T-helper 1 cell treated with Interleukin-12 subunit alpha and Interleukin-12 subunit beta and Interleukin-4 antibody, amounts not matched to agents 30 μg/mL and 1 μg/mL, for 36 hours (primary cell): ENCODE measurements at regions not wholly inside any gene's neighbourhood (a gene's known extent, or its start where the extent isn't known, plus 50 kb on each side); places are given as distances from the start of the nearest gene placed in this dataset.

Source experiments
- H3K27ac Mint-ChIP-seq: one replicate; pipeline ENCODE4 v1.8.0; 2021; ENCODE audit warnings: mild to moderate bottlenecking, mixed read lengths
- H3K27me3 Mint-ChIP-seq: one replicate; pipeline ENCODE4 v1.8.0; 2021; ENCODE audit warnings: low read depth, mixed read lengths
- H3K36me3 Mint-ChIP-seq: one replicate; pipeline ENCODE4 v1.8.0; 2021; ENCODE audit warnings: low read depth, mixed read lengths
- H3K4me1 Mint-ChIP-seq: one replicate; pipeline ENCODE4 v1.8.0; 2021; ENCODE audit warnings: low read depth, mixed read lengths
- H3K4me3 Mint-ChIP-seq: one replicate; pipeline ENCODE4 v1.8.0; 2021; ENCODE audit warnings: mild to moderate bottlenecking, moderate library complexity, mixed read lengths
- H3K9me3 Mint-ChIP-seq: one replicate; pipeline ENCODE4 v1.8.0; 2021; ENCODE audit warnings: mixed read lengths

DNA sequence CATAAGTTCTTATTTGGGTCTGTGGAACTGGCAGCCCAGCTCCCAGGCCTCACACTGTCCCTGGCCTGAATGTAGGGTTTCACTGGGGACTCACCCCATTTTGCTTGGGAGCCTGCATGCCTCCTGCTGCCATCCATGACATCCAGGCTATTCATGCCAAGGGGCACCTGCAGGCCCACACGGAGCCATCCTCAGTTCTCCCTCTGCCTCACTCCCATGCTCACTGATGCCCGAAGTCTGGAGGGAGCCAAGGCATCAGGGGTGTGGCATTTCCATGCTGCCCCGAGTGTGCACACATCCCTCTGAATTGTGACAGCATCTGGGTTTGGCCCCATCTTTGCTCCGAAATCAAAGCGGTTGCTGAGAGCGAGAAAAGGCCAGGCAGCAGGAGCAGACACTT lies 67.4 kb upstream of the ZNF804A start:
- H3K27ac Mint-ChIP-seq = no peak overlapping the region
- no peak overlapping the region for H3K4me3 Mint-ChIP-seq
- H3K4me1 Mint-ChIP-seq = no peaks in the 10 kb centered on the region
- H3K9me3 Mint-ChIP-seq = peaks cover 16% of the 10 kb centered on the region
- H3K36me3 Mint-ChIP-seq = no peaks in the 10 kb centered on the region
- H3K27me3 Mint-ChIP-seq = no peaks in the 10 kb centered on the region

DNA sequence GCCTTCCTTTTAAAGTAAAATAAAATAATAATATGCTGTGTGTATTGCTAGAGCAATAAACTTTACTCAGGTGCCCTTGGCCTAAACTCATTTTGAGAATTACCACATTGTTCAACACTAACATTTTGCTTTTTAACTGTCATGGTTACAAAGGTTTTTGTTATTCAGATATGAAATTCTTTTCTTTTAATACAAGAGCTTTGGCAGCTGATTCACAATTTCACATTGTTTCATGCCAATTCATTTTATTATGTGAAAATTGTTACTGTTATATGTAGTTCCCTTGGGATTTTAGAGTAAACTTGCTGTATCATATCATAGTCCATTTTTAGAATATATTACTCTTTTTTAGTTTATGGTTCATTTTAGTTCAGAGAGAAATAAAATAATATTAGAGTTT lies 65.8 kb upstream of the ZNF804A start:
- no peak overlapping the region for H3K27ac Mint-ChIP-seq
- H3K9me3 Mint-ChIP-seq = peaks cover 8% of the 10 kb centered on the region
- H3K36me3 Mint-ChIP-seq = no peaks in the 10 kb centered on the region

DNA sequence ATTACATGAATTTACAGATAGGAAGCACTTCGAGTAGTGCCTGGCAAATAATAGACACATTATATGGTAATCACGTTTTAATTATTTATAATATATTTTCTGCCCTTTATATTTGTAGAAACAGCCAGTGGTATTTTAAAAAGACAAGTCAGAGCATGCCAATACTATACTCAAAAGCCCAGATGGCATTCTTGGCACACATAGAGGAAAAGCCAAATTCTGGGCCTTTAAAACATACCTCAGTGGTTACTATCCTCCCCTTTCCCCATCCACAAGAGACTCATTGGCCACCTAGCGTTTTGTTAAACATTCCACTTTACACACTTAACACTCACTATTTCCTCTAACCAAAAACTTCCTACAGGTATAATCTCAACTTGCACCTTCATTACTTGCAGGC lies 63.3 kb upstream of the ZNF804A start:
- Mint-ChIP-seq H3K27me3 (no peaks in the 10 kb centered on the region), H3K4me3 (no peak overlapping the region), H3K9me3 (no peaks in the 10 kb centered on the region), H3K36me3 (no peaks in the 10 kb centered on the region), H3K27ac (no peak overlapping the region), H3K4me1 (no peaks in the 10 kb centered on the region)

More for the DNA sequence above, 65.8 kb upstream of the ZNF804A start:
- H3K4me3 Mint-ChIP-seq = no peak overlapping the region
- no peaks in the 10 kb centered on the region for H3K27me3 Mint-ChIP-seq
- H3K4me1 Mint-ChIP-seq = no peaks in the 10 kb centered on the region

DNA sequence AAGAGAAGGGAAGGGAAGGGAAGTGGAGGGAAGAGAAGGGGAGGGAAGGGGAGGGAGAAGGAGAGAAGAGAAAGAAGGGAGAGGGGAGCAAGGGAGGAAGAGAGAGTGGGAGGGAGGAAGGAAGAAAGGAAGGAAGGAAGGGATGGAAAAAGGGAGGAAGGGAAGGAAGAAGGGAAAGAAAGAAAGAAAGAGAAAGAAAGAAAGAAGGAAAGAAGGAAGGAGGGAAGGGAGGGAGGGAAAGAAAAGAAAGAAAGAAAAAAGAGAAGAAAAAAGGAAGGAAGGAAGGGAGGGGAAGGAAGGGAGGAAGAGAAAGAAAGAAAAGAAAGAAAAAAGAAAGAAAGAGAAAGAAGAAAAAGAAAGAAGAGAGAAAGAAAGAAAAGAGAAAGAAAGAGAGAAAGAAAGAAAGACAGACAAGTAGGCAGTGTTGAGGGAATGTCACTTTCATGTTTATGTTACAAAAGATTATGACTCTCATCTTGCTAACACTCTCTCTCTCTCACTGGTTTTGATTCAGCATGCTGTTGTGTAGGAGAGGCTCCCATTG lies 58.0 kb upstream of the ZNF804A start:
- Mint-ChIP-seq H3K27ac (no peak overlapping the region), H3K27me3 (no peaks in the 10 kb centered on the region), H3K4me3 (no peak overlapping the region), H3K36me3 (no peaks in the 10 kb centered on the region), H3K4me1 (no peaks in the 10 kb centered on the region), H3K9me3 (no peaks in the 10 kb centered on the region)

DNA sequence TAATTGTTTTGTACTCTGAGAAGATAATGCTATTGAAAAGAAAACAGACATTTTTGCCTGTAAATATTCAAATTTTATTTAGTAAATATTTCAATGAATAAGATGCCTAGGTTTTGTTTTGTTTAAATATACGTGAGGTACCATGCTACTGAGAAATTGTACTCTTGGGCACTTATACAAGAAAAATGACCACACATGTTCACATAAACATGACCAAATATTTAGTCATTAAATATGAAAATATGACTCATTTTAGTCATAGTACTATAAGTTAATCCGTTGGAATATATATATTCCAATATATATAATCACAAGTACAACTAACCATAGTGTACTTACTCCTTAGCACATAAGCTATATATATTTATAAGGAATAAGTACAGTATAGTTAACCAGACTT lies 56.7 kb upstream of the ZNF804A start:
- no peak overlapping the region for H3K4me3 Mint-ChIP-seq
- H3K27me3 Mint-ChIP-seq = no peaks in the 10 kb centered on the region
- H3K4me1 Mint-ChIP-seq = no peaks in the 10 kb centered on the region
- no peaks in the 10 kb centered on the region for H3K9me3 Mint-ChIP-seq
- no peak overlapping the region for H3K27ac Mint-ChIP-seq
- no peaks in the 10 kb centered on the region for H3K36me3 Mint-ChIP-seq

DNA sequence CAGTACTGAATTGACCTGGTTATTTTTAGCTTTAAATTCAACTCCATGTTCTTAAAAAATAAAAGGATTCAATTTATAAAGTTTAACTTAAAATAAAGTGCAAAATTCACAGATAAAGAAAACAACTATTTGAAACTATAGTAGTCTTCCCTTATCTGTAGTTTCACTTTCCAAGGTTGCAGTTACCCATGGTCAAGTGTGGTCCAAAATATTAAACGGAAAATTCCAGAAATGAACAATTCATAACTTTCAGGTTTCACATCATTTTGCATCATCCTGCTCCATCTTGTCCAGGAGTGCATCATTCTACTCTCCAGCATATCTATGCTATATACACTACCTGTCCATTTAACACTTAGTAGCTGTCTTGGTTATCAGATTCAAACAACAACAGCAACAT lies 54.5 kb upstream of the ZNF804A start:
- H3K9me3 Mint-ChIP-seq = no peaks in the 10 kb centered on the region
- H3K4me1 Mint-ChIP-seq = no peaks in the 10 kb centered on the region
- no peaks in the 10 kb centered on the region for H3K27me3 Mint-ChIP-seq
- no peak overlapping the region for H3K27ac Mint-ChIP-seq
- H3K4me3 Mint-ChIP-seq = no peak overlapping the region
- H3K36me3 Mint-ChIP-seq = no peaks in the 10 kb centered on the region
